K562 (cell line): ENCODE measurements at regions not wholly inside any gene's neighbourhood (a gene's known extent, or its start where the extent isn't known, plus 50 kb on each side); places are given as distances from the start of the nearest gene placed in this dataset.
"Not testable (repeated sequence)": the region's sequence is repeated elsewhere in the genome, so short reads cannot be mapped to it uniquely, and the experiment has no call there.

Experiments used
- ATAC-seq: fragments of 200-7000 bp; cut with Tn5 transposase; 3 replicates; pipeline ENCODE4 v1.9.1; 2020; ENCODE audit warnings: moderate library complexity
- BruUV-seq: library from RNA; stranded (reverse); fragments of 400-500 nt; replicated peaks from 2 replicates; lab custom pipeline; 2021; lab: Mats Ljungman, UMichigan
- CTCF ChIA-PET: fragments of 300-600 bp; formaldehyde crosslinking; extraction: SDS; loops from one replicate; lab custom pipeline; 2021; ENCODE audit warnings: low intra/inter-chr PET ratio; lab: Yijun Ruan, JAX
- POLR2A ChIA-PET: fragments of 300-600, 350-650 bp; sonication (Branson Sonifier 250); formaldehyde crosslinking; extraction: SDS; loops from one replicate; lab custom pipeline; 2021; ENCODE audit warnings: antibody characterized with exemption, inconsistent platforms; lab: Yijun Ruan, JAX
- DNase-seq, 4 experiments: peaks; one replicate each; pipeline versions ENCODE4 v3.0.0 to v3.0.0-alpha.2; 2011 to 2018; ENCODE audit warnings: low spot score in 3 of 4, mixed read lengths in 3 of 4; ENCODE audit errors: extremely low read depth in 1 of 4
- FAIRE-seq: peaks from 2 replicates; lab custom pipeline; 2011; peaks lifted over from hg19 to GRCh38; lab: Jason Lieb, UNC
- H2AFZ ChIP-seq: 2 replicates; pipeline ENCODE4 v1.6.0; 2011; ENCODE audit warnings: low read depth, low read length, control low read depth, inconsistent platforms
- H3K27ac ChIP-seq: fragments of 200-600 bp; 3 replicates; pipeline ENCODE4 v1.8.0; 2011; ENCODE audit warnings: low read depth, mild to moderate bottlenecking, control low read depth, inconsistent platforms, low read length, moderate library complexity, mixed read lengths; ENCODE audit errors: extremely low read depth
- H3K27me3 ChIP-seq, 2 experiments: fragments of 300-600 bp in 1 of 2; 2 replicates in 1 of 2; 3 replicates in 1 of 2; pipeline versions ENCODE4 v1.6.0 to v1.8.0; 2011; ENCODE audit warnings: inconsistent platforms in 2 of 2, low read length in 2 of 2, mild to moderate bottlenecking in 1 of 2, mixed read lengths in 1 of 2, moderate library complexity in 1 of 2; ENCODE audit not compliant: control insufficient read depth in 2 of 2, insufficient read depth in 2 of 2
- H3K36me3 ChIP-seq: fragments of 300-600 bp; 3 replicates; pipeline ENCODE4 v1.8.0; 2011; ENCODE audit warnings: mild to moderate bottlenecking, low read length, inconsistent platforms; ENCODE audit not compliant: control insufficient read depth, insufficient read depth
- H3K4me1 ChIP-seq, 2 experiments: fragments of 200-600 bp in 1 of 2; replicated peaks in 1 of 2; 2 replicates in 1 of 2; 3 replicates in 1 of 2; pipeline versions ENCODE4 v1.5.1 to v1.8.0; 2011; ENCODE audit warnings: inconsistent platforms in 2 of 2, low read length in 2 of 2, mild to moderate bottlenecking in 1 of 2, mixed read lengths in 1 of 2, moderate library complexity in 1 of 2; ENCODE audit not compliant: control insufficient read depth in 2 of 2, insufficient read depth in 2 of 2
- H3K4me2 ChIP-seq: 2 replicates; pipeline ENCODE4 v1.6.1; 2011; ENCODE audit warnings: low read length, control low read depth, inconsistent platforms, mixed read lengths; ENCODE audit not compliant: insufficient read depth
- H3K4me3 ChIP-seq: fragments of 200-600 bp; sonication (generic), shearing (Covaris generic); 2 replicates; pipeline ENCODE4 v1.5.1; 2016; ENCODE audit warnings: control low read depth, inconsistent platforms
- H3K79me2 ChIP-seq: fragments of 200-600 bp; 3 replicates; pipeline ENCODE4 v1.8.0; 2011; ENCODE audit warnings: low read length, inconsistent platforms; ENCODE audit not compliant: control insufficient read depth, insufficient read depth
- H3K9ac ChIP-seq, 2 experiments: 2 replicates each; pipeline versions ENCODE4 v1.6.0 to v1.6.1; 2011; ENCODE audit warnings: low read depth in 2 of 2, low read length in 2 of 2, control low read depth in 1 of 2, inconsistent platforms in 1 of 2, mild to moderate bottlenecking in 1 of 2, mixed read lengths in 1 of 2; ENCODE audit not compliant: insufficient read depth in 1 of 2
- H3K9me1 ChIP-seq: one replicate; pipeline ENCODE4 v1.6.0; 2011; ENCODE audit warnings: inconsistent platforms, mild to moderate bottlenecking, low read length, moderate library complexity; ENCODE audit not compliant: control insufficient read depth, insufficient read depth
- H3K9me3 ChIP-seq: replicated peaks from 2 replicates; pipeline ENCODE4 v1.5.1; 2011; ENCODE audit warnings: low read depth, low read length, inconsistent platforms; ENCODE audit not compliant: control insufficient read depth, insufficient read depth
- H4K20me1 ChIP-seq: replicated peaks from 2 replicates; pipeline ENCODE4 v1.6.1; 2011; ENCODE audit warnings: low read length, inconsistent platforms, mixed read lengths; ENCODE audit not compliant: control insufficient read depth, insufficient read depth
- WGBS: fragments of 100-300 bp; shearing (Covaris generic); methylation state at CpG from one replicate; pipeline ENCODE4 v1.1.6; 2016; ENCODE audit warnings: low coverage, mixed read lengths; ENCODE audit not compliant: insufficient coverage; ENCODE audit errors: missing lambda C conversion rate; 5-methylcytosine and 5-hydroxymethylcytosine counted together
- in situ Hi-C: fragments of 300-500 bp; cut with MboI; formaldehyde crosslinking; loops from 4 replicates; pipeline ENCODE4 v1.15.0; 2018; ENCODE audit warnings: inconsistent platforms, mixed read lengths
- intact Hi-C: fragments of 100-400 bp; cut with micrococcal nuclease; formaldehyde crosslinking; loops from 2 replicates; pipeline ENCODE4 v1.14.2; 2022

GRCh38 chr2:90029080-90029428, 1337.6 kb downstream of the RPIA start:
- H3K79me2 ChIP-seq, H3K27ac ChIP-seq, DNase-seq, intact Hi-C loops, BruUV-seq, H3K9me3 ChIP-seq, ATAC-seq, in situ Hi-C loops, FAIRE-seq, H3K4me2 ChIP-seq, H3K9ac ChIP-seq, H3K9me1 ChIP-seq, H3K4me3 ChIP-seq, H3K27me3 ChIP-seq, H3K4me1 ChIP-seq, CTCF ChIA-PET, H2AFZ ChIP-seq, H4K20me1 ChIP-seq, POLR2A ChIA-PET, H3K36me3 ChIP-seq: not testable (repeated sequence)
- 0% methylated on average over 1 of the region's 1 CpG for WGBS

- in situ Hi-C loops, result not testable (repeated sequence)
These were observed 1340.8 kb downstream of the RPIA start for GRCh38 chr2:90032269-90032668.

More at GRCh38 chr2:90032269-90032668, 1340.8 kb downstream of the RPIA start:
- H3K4me3 ChIP-seq, H4K20me1 ChIP-seq, H3K79me2 ChIP-seq, H3K9ac ChIP-seq, ATAC-seq, H3K27me3 ChIP-seq, BruUV-seq, intact Hi-C loops, POLR2A ChIA-PET, CTCF ChIA-PET, H3K9me1 ChIP-seq, H3K4me1 ChIP-seq, H3K9me3 ChIP-seq, DNase-seq, H3K27ac ChIP-seq, H2AFZ ChIP-seq, H3K4me2 ChIP-seq, H3K36me3 ChIP-seq, FAIRE-seq: not testable (repeated sequence)
- WGBS, result 0% methylated on average over 2 of the region's 2 CpGs
